Spinal cord (tissue), 9 donors: ENCODE measurements at regions not wholly inside any gene's neighbourhood (a gene's known extent, or its start where the extent isn't known, plus 50 kb on each side); places are given as distances from the start of the nearest gene placed in this dataset.
"Not testable (repeated sequence)": the region's sequence is repeated elsewhere in the genome, so short reads cannot be mapped to it uniquely, and the experiment has no call there.

Source experiments
- DNase-seq, 6 donors: peaks; one replicate each; pipeline versions ENCODE4 v3.0.0 to v3.0.0-alpha.2; 2013 to 2015; ENCODE audit warnings: low spot score in 6 of 6, low read depth in 4 of 6
- H3K27ac ChIP-seq: one replicate; pipeline ENCODE4 v1.5.1; 2013; ENCODE audit warnings: low read depth, low read length, control low read depth
- H3K27me3 ChIP-seq: one replicate; pipeline ENCODE4 v1.6.1; 2013; ENCODE audit warnings: low read length; ENCODE audit not compliant: control insufficient read depth, insufficient read depth
- H3K36me3 ChIP-seq: one replicate; pipeline ENCODE4 v1.6.1; 2013; ENCODE audit warnings: low read length; ENCODE audit not compliant: control insufficient read depth, insufficient read depth
- H3K4me1 ChIP-seq: one replicate; pipeline ENCODE4 v1.6.1; 2013; ENCODE audit warnings: low read length; ENCODE audit not compliant: control insufficient read depth, insufficient read depth
- H3K4me3 ChIP-seq: one replicate; pipeline ENCODE4 v1.5.1; 2013; ENCODE audit warnings: low read depth, low read length, control low read depth
- H3K9me3 ChIP-seq: one replicate; pipeline ENCODE4 v1.6.1; 2013; ENCODE audit warnings: low read length; ENCODE audit not compliant: control insufficient read depth, insufficient read depth
- WGBS: methylation state at CpG from one replicate; pipeline ENCODE4 v1.1.5; 2013; ENCODE audit warnings: missing lambda C conversion rate; ENCODE audit not compliant: insufficient coverage; 5-methylcytosine and 5-hydroxymethylcytosine counted together
- donor health status: healthy.

DNA sequence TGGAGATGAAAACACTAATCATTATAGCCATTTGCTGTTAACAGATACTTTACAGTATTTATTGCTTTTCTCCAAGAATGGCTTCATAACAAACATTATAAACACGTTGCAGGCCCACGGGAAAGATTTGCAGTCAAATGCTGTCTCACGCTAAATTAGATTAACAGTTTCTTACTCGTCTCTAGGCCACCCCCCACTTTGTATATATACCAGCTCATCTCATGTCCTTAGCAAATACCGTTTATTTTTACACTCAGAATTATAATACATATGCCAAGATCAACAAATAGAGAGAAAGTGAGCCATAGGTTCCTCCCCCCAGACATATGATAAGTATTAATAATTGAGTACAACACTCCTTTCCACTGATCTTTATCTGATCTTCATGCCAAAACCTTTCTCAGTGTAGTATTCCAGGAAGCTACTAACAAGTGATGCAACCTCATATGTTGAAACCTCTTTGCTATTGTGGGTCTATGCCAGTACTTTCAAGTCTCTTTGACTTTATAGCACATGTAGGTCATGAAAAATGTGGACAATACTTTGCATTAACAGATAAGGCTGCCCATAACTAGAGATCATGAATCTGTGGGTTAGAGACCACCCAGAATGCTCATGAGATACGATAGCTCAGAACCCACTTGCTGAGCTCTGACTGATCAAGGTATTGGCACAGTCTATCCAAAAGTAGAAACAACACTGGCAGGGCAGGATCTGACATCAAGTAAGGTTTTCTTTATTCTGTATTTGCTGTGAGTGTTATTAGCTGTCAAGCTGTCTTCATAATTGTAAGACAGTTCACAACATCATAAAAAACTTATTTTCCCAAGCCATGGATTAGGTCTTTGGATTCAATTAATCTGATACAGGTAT is 77.9 kb upstream of the RGPD2 start:
- WGBS = 40% methylated on average over 1 of the region's 6 CpGs
- not testable (repeated sequence) for H3K27ac ChIP-seq, H3K4me3 ChIP-seq, H3K4me1 ChIP-seq, H3K27me3 ChIP-seq, H3K9me3 ChIP-seq, H3K36me3 ChIP-seq
- peak in 1 of 6 donors; percentile 2 for DNase-seq

DNA sequence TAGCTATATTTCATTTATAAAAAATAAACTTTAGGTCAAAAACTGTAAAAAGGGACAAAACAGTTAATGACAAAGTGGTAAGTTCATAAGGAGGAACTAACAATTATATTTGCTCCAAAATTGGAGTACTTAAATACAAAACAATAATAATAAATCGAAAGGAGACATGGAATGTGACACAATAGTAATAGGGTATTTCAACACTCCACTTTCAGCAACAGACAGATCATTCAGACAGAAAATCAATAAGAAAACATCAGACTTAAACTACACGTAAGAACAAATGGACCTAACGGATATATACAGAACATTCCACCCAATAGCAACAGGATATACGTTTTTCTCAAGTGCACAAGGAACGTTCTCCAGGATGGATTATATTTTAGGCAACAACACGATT is 58.1 kb upstream of the RGPD2 start:
- H3K4me3 ChIP-seq, H3K27ac ChIP-seq, H3K9me3 ChIP-seq, DNase-seq, H3K27me3 ChIP-seq, H3K36me3 ChIP-seq, H3K4me1 ChIP-seq: not testable (repeated sequence)
- WGBS = no CpG with 5 or more reads among the region's 6 CpGs
